GM18511 (cell line): ENCODE measurements at regions not wholly inside any gene's neighbourhood (a gene's known extent, or its start where the extent isn't known, plus 50 kb on each side); places are given as distances from the start of the nearest gene placed in this dataset.
"Not testable (repeated sequence)": the region's sequence is repeated elsewhere in the genome, so short reads cannot be mapped to it uniquely, and the experiment has no call there.

Source experiments
- ATAC-seq: cut with Tn5 transposase; IDR thresholded peaks from one replicate; pipeline ENCODE4 v1.9.1; 2021; ENCODE audit warnings: mild to moderate bottlenecking, moderate library complexity; ENCODE audit not compliant: unreplicated experiment

DNA sequence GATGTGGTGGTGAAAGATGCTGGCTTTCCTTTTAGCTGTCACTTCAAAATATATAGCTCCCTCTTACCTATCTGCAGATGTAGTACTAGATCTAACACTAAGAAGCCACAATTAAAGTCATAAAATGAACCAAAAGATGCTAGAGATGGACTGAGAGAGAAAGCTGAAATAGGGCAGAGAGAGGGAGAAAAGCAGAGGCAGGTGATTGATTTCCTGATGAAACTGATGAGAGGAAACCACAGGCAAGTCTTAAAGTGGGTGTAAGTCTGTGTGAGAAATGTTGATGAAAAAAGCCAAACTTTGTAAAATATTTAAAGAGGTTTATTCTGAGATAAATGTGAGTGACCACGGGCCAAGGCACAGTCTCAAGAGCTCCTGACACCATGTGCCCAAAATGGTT lies 194.3 kb upstream of the MBL2 start:
- peak; percentile 17 for ATAC-seq

DNA sequence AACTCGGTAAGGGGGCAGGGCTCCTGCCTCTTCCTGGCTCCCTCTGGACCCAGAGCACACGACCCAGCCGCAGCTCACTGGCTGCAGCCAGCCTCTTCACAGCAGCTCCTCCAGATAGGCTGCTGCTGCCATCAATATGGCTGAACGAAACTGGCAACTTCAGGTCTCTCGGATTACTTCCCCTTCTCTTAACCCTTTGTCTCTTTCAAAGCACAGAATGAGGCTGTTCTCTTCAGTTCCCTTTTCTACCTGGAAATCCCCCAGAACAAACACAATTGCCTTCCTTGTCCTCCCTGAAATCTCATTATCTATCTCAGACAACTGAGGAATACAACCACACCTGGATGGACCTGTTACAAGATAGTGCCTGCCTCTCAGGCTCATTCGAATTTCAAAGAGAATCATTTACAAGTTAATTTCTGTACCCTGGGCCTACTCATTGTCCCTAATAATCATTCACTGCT lies 193.4 kb upstream of the MBL2 start:
- ATAC-seq: peak; percentile 96

GRCh38 chr10:52965509-52965908 lies 192.9 kb upstream of the MBL2 start:
- peak; percentile 21 for ATAC-seq

- no peak for ATAC-seq
Measured at GRCh38 chr10:52961323-52961722, 188.7 kb upstream of the MBL2 start.

DNA sequence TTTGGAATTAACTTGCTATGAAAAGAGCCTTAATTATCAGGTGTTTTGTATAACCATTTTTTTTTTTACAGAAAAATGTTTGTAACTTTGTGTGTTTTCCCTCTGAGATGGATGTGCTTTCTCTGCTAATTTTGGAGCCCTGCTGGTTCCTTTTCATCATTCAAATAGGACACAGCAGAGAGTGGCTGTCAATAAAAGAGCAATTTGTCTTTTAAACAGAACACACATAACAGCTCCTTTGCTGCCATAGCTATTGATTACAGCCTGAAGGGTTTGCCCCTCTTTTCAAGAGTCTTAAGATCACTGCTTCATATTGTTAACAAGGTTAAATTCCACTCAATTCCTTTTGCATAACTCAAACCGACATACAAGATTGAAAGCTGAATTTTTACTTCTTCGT lies 187.2 kb upstream of the MBL2 start:
- ATAC-seq: no peak

- no peak for ATAC-seq
Measured at GRCh38 chr10:52956861-52957260, 184.3 kb upstream of the MBL2 start.

DNA sequence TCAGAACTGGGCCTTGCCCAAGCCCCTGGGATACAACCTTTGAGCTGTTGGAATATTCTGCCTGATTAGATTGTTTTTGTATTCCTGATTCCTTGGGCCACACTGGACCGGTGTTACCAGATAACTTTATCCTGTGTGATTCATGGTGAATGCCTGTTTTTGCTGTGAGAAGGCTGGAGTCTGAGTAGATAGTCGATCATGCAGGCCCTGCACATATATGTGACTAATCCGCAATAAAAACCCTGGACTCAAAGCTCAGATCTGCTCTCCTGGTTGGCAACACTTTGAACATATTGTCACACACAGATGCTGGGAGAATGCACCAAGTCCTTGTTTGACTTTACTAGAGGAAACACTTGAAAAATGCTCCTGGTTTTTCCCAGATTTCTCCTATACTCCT lies 183.9 kb upstream of the MBL2 start:
- no peak for ATAC-seq

- ATAC-seq: no peak
Measured at GRCh38 chr10:52955337-52955736, 182.8 kb upstream of the MBL2 start.

DNA sequence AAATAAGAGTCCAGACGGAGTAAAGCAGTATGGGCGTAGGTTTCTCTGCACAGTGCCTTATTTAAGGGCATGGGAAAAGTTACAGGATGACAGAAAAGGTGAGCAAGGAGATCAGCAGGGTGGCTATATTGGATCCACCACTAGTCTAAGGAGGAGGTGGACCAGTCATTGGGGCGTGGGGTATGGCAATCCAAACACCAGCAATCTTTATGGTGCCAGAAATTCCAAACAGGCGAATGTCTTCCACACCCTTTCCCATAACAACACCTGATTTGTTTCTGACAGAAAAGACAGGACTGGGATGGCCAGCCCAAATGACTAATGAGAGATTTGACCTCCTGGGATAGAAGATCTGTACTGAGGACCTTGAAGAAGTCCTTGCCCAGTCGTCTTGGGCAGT lies 181.8 kb upstream of the MBL2 start:
- no peak for ATAC-seq

DNA sequence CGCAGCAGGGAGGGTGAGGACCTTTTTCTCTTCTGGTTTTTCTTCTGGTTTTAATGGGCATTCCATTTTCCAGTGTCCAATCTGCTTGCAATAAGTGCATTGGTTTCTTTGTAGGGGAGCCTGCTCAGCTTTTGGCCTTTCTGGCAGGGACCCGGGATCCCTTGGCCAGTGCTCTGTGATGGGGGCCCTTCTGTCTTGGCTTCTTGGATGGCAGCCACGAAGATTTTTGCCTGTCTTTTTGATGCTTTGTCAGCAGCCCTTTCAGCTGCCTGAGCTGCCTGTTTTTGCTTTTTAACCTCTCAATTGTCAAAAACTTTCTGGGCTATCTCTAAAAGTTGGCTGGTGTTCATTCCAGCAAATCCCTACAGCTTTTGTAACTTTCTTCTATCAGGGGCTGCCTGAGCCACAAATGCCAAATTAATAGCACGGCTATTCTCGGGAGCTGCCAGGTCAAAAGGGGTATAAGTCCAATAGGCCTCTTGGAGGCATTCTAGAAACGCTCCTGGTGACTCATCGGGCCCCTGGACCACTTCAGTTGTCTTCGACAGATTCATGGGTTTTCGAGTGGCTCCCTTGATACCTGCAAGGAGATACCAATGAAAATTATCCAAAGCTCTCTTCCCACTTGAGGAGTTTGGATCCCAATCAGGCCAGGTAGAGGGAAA lies 179.9 kb upstream of the MBL2 start:
- ATAC-seq: no peak

GRCh38 chr10:52951824-52952223 lies 179.2 kb upstream of the MBL2 start:
- peak; percentile 97 for ATAC-seq

- ATAC-seq: no peak
Measured at GRCh38 chr10:52950578-52950977, 178.0 kb upstream of the MBL2 start.

DNA sequence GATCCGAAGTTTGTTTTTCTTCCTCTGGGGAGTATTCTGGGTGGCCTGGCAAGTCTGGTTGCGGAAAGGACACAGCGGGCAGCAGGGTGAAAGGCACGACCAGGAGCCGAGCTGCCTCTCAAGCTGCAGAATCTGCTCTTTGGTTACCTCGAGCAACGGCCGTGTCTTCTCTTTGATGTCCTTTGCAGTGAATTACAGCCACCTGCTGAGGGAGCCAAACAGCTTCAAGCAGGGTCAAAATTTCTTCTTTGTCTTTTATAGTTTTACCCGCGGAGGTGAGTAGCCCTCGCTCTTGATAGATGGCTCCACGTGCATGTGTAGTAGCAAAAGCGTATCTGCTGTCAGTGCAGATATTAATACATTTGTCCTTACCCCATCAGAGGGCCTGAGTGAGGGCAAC lies 177.3 kb upstream of the MBL2 start:
- ATAC-seq: no peak

- no peak for ATAC-seq
Measured at GRCh38 chr10:52946486-52946885, 173.9 kb upstream of the MBL2 start.

- not testable (repeated sequence) for ATAC-seq
Measured at GRCh38 chr10:52945521-52945920, 172.9 kb upstream of the MBL2 start.

DNA sequence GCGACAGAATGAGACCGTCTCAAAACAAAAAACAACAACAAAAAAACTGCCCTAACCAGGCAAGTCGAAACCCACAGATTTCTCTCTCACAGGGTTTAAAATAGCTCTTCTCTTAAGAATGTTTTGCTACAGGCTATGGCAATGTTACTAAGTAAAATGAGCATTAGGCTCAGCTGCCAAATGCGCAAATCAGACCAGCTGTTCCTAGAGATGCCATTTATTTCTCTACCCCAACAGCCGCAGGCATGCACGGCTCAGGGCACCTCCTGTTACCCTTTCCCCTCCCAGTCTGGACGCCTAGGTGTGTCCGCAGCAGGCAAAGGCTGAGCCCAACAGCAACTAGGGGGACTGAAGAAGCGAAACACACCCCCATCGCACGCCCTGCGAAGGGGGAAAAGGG lies 168.3 kb upstream of the MBL2 start:
- ATAC-seq: no peak

DNA sequence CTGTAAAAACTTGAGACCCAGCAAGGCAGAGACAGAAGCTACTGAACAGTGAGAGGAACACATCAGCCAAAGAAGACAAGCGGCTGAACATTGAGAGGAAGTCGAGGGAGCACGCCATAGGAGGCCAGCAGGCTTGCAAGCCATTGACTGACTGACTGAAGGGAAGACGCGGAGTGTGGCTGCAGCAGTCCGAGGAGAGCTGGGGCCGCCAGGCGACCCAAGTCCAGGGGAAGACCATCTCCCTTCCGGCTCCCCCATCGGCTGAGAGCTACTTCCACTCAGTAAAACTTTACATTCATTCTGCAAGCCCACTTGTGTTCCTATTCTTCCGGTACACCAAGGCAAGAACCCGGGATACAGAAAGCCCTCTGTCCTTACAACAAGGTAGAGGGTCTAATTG lies 167.3 kb upstream of the MBL2 start:
- ATAC-seq: no peak

DNA sequence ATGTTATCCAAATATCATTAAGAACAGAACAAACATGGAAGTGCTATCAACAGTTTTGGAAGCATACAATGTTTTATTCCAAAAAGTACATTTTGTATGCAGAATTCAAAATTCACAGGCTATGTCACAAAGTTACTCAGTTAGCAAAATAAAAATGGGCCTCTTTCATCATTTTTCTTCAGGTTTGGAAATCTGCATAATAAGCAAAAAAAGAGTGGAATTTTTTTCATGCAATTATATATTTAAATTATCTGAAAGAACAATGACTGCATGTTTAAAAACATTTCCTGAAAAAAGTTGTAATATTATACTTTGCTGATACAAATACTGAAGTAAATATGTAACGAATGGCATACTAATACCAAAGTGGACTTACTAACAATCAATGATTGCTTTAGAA lies 161.2 kb upstream of the MBL2 start:
- ATAC-seq: no peak

DNA sequence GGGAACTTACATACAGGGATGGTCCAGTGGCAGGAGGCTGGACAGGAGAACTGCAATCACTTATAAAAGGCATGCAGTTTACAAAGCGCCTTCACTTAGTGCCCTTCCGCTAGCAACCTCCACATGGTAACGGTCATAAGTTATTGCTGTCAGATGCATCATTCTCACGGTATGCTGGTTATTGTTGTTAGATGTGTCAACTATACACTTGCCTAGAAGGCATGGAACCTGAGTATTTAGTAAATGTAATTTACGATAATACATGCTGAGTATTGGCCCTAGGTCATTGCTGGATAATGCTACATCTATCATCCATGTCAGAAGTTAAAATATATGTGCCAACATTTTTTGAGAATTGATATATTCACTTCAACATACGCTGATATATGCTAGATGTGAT lies 155.1 kb upstream of the MBL2 start:
- ATAC-seq: no peak

- no peak for ATAC-seq
Measured at GRCh38 chr10:52923520-52923919, 150.9 kb upstream of the MBL2 start.

- ATAC-seq: peak; percentile 74
Measured at GRCh38 chr10:52918714-52919305, 146.2 kb upstream of the MBL2 start.

DNA sequence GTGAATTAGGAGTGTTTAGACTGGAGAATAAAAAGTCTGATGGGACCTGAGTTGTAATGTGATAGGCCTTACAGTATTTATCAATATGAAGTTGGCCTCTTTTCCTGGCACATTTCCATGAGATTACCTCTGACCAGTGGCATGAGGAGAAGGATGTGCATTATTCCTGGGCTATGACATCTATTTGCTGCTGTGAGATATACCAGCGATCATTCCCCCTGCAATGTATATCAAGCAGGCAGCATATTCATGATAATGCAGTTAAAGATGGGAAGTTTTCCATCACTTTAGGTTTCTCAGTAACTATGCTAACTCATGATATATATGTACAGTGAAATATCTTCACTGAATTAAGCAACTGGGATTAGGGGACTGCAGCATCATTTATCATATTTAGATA lies 142.8 kb upstream of the MBL2 start:
- ATAC-seq: no peak

DNA sequence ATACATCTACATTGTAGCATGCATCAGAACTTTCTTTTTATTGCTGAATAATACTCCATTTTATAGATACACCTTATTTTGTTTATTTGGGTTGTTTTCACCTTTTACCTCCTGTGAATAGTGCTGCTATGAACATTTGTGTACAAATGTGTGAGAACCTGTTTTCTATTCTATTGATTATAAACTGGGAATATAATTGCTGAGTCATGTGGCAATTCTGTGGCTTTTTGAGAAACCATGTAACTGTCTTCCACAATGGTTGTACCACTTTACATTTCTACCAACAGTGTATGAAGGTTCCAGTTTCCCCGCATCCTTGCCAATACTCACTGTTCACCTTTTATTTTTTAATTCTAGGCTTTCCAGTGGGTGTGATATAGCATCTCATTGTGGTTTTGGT lies 138.6 kb upstream of the MBL2 start:
- ATAC-seq: no peak
